CD4-positive, alpha-beta T cell treated with Interferon gamma for 1 hour (primary cell): ENCODE measurements at regions not wholly inside any gene's neighbourhood (a gene's known extent, or its start where the extent isn't known, plus 50 kb on each side); places are given as distances from the start of the nearest gene placed in this dataset.

ENCODE experiments used
- DNase-seq: peaks from one replicate; pipeline ENCODE4 v3.0.0-alpha.2; 2020

GRCh38 chrX:68916891-68917290, 88.1 kb downstream of the EFNB1 start:
- DNase-seq = no peak

GRCh38 chrX:68915778-68916177, 87.0 kb downstream of the EFNB1 start:
- DNase-seq = no peak

GRCh38 chrX:68914479-68914946, 85.7 kb downstream of the EFNB1 start:
- DNase-seq = no peak

- no peak for DNase-seq
Observed at GRCh38 chrX:68913249-68913547, 84.4 kb downstream of the EFNB1 start.

- DNase-seq = no peak
Observed at GRCh38 chrX:68912113-68912512, 83.3 kb downstream of the EFNB1 start.

- no peak for DNase-seq
Observed at GRCh38 chrX:68910731-68911428, 82.1 kb downstream of the EFNB1 start.

- no peak for DNase-seq
Observed at GRCh38 chrX:68909945-68910344, 81.1 kb downstream of the EFNB1 start.

- no peak for DNase-seq
Observed at GRCh38 chrX:68908071-68908470, 79.2 kb downstream of the EFNB1 start.

- DNase-seq = no peak
Observed at GRCh38 chrX:68902706-68903504, 74.1 kb downstream of the EFNB1 start.

- no peak for DNase-seq
Observed at GRCh38 chrX:68901519-68901918, 72.7 kb downstream of the EFNB1 start.

GRCh38 chrX:68898598-68898997, 69.8 kb downstream of the EFNB1 start:
- no peak for DNase-seq

- DNase-seq = no peak
Observed at GRCh38 chrX:68897118-68897945, 68.5 kb downstream of the EFNB1 start.

GRCh38 chrX:68896581-68896980, 67.8 kb downstream of the EFNB1 start:
- no peak for DNase-seq

- DNase-seq = no peak
Observed at GRCh38 chrX:68895778-68896177, 67.0 kb downstream of the EFNB1 start.

- no peak for DNase-seq
Observed at GRCh38 chrX:68895341-68895755, 66.5 kb downstream of the EFNB1 start.

GRCh38 chrX:68894513-68895340, 65.9 kb downstream of the EFNB1 start:
- no peak for DNase-seq

- DNase-seq = no peak
Observed at GRCh38 chrX:68894142-68894512, 65.3 kb downstream of the EFNB1 start.

GRCh38 chrX:68892651-68893050, 63.8 kb downstream of the EFNB1 start:
- no peak for DNase-seq

- DNase-seq = no peak
Observed at GRCh38 chrX:68892134-68892533, 63.3 kb downstream of the EFNB1 start.
